ENCODE measurements at regions not wholly inside any gene's neighbourhood (a gene's known extent, or its start where the extent isn't known, plus 50 kb on each side); places are given as distances from the start of the nearest gene placed in this dataset.

- TF ChIP-seq NFIC (IDR thresholded peaks at IDR 0.05) (no peak), YY1 (IDR thresholded peaks at IDR 0.05; ENCODE audit: low read depth) (no peak), TAF1 (IDR thresholded peaks at IDR 0.05; ENCODE audit: low read depth) (no peak), TCF12 (IDR thresholded peaks at IDR 0.05; ENCODE audit: low read depth) (no peak), TEAD4 (IDR thresholded peaks at IDR 0.05) (no peak), REST (IDR thresholded peaks at IDR 0.05; ENCODE audit: low read depth) (no peak), RAD21 (IDR thresholded peaks at IDR 0.05; ENCODE audit: low read depth) (no peak), EGR1 (IDR thresholded peaks at IDR 0.05) (no peak)
Measured at GRCh38 chr7:41110186-41110585, 592.7 kb downstream of the INHBA start.

DNA sequence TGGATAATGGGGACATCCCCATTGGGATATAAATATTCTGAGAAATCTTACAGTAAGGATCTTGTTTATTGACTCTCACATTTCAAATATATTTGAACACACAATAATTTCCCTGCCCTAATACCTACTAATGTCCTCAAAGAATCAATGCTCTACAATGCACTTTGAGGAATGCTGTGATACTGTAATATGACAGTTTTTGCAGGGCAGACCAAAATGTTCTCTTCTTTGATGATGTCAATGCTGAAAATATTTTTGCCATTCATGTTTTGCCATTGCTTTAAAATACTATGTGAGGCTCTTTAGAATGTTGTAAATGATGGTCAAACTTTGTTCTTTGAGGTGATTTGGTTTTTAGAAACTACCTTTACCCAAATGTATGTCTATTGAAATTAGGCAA is 594.1 kb downstream of the INHBA start:
- TF ChIP-seq REST (IDR thresholded peaks at IDR 0.05; ENCODE audit: low read depth) (no peak), YY1 (IDR thresholded peaks at IDR 0.05; ENCODE audit: low read depth) (no peak), CEBPB (IDR thresholded peaks at IDR 0.05) (no peak), TCF12 (IDR thresholded peaks at IDR 0.05; ENCODE audit: low read depth) (no peak), NFIC (IDR thresholded peaks at IDR 0.05) (no peak), TAF1 (IDR thresholded peaks at IDR 0.05; ENCODE audit: low read depth) (no peak), TEAD4 (IDR thresholded peaks at IDR 0.05) (no peak), CREB1 (IDR thresholded peaks at IDR 0.05; ENCODE audit: low read depth) (no peak), USF1 (IDR thresholded peaks at IDR 0.05) (no peak), FOXM1 (IDR thresholded peaks at IDR 0.05; ENCODE audit: borderline replicate concordance, low read depth) (no peak), RAD21 (IDR thresholded peaks at IDR 0.05; ENCODE audit: low read depth) (no peak), EGR1 (IDR thresholded peaks at IDR 0.05) (no peak), ZBTB7A (IDR thresholded peaks at IDR 0.05; ENCODE audit: low read depth) (no peak), EP300 (IDR thresholded peaks at IDR 0.05; ENCODE audit: borderline replicate concordance) (no peak), MAX (IDR thresholded peaks at IDR 0.05) (no peak)

GRCh38 chr7:41107938-41108448 is 594.9 kb downstream of the INHBA start:
- no peak for TF ChIP-seq TAF1 (IDR thresholded peaks at IDR 0.05; ENCODE audit: low read depth)
- TF ChIP-seq EGR1 (IDR thresholded peaks at IDR 0.05), result no peak
- TF ChIP-seq TCF12 (IDR thresholded peaks at IDR 0.05; ENCODE audit: low read depth), result no peak
- no peak for TF ChIP-seq REST (IDR thresholded peaks at IDR 0.05; ENCODE audit: low read depth)
- TF ChIP-seq NFIC (IDR thresholded peaks at IDR 0.05), result no peak
- no peak for TF ChIP-seq CREB1 (IDR thresholded peaks at IDR 0.05; ENCODE audit: low read depth)
- no peak for TF ChIP-seq MAX (IDR thresholded peaks at IDR 0.05)
- TF ChIP-seq ZBTB7A (IDR thresholded peaks at IDR 0.05; ENCODE audit: low read depth), result no peak
- TF ChIP-seq YY1 (IDR thresholded peaks at IDR 0.05; ENCODE audit: low read depth), result no peak
- no peak for TF ChIP-seq USF1 (IDR thresholded peaks at IDR 0.05)
- no peak for TF ChIP-seq TEAD4 (IDR thresholded peaks at IDR 0.05)
- no peak for TF ChIP-seq FOXM1 (IDR thresholded peaks at IDR 0.05; ENCODE audit: borderline replicate concordance, low read depth)
- no peak for TF ChIP-seq EP300 (IDR thresholded peaks at IDR 0.05; ENCODE audit: borderline replicate concordance)
- TF ChIP-seq RAD21 (IDR thresholded peaks at IDR 0.05; ENCODE audit: low read depth), result no peak
- no peak for TF ChIP-seq CEBPB (IDR thresholded peaks at IDR 0.05)

DNA sequence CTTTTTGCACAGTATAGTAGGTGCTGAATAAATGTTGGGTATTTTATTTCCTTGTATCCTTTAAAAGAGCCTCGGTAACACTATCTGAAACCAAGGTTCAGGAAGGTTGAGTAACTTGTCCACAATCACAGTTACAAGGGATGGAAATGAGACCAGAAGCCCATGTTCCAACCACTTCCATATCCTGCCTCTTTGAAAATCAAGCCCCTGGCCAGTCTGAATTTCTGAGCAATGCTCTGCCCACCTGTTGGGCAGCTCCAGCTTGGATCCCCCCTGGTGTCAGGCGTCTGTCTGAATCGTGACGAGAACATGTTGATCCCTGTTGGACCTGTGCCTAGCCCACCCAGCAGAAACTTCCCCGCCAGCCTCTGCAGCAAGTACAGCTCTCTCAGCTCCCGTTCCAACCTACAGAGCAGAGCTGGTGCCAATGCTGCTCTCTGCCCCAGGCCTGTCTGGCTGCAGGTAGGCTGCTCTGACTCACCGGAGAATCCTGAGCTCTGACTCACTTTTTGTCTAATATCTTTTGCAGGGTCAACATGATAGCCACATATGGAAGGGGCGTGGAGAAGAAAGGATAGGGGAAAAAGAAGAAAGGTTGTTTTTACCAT is 595.5 kb downstream of the INHBA start:
- TF ChIP-seq EGR1 (IDR thresholded peaks at IDR 0.05) (no peak), TAF1 (IDR thresholded peaks at IDR 0.05; ENCODE audit: low read depth) (no peak), RAD21 (IDR thresholded peaks at IDR 0.05; ENCODE audit: low read depth) (no peak), NFIC (IDR thresholded peaks at IDR 0.05) (peak; percentile 35), EP300 (IDR thresholded peaks at IDR 0.05; ENCODE audit: borderline replicate concordance) (peak; percentile 12; the same call in 1 of the 2 replicates), ZBTB7A (IDR thresholded peaks at IDR 0.05; ENCODE audit: low read depth) (no peak), CEBPB (IDR thresholded peaks at IDR 0.05) (no peak), TCF12 (IDR thresholded peaks at IDR 0.05; ENCODE audit: low read depth) (no peak), TEAD4 (IDR thresholded peaks at IDR 0.05) (peak; percentile 49; the same call in 1 of the 2 replicates)

Measured in Ishikawa (cell line).